Prostate gland (tissue), 2 donors: ENCODE measurements at regions not wholly inside any gene's neighbourhood (a gene's known extent, or its start where the extent isn't known, plus 50 kb on each side); places are given as distances from the start of the nearest gene placed in this dataset.

Experiments used
- CTCF ChIP-seq, 4 experiments: fragments of 200-600 bp in 2 of 4; fragments of 450-650 bp in 2 of 4; sonication (generic) in 2 of 4; IDR thresholded peaks; 1 replicate in 3 of 4; 2 replicates in 1 of 4; pipeline ENCODE4 v1.5.1; 2016 to 2019; ENCODE audit warnings: antibody characterized with exemption in 4 of 4, mild to moderate bottlenecking in 2 of 4, moderate library complexity in 2 of 4
- POLR2AphosphoS5 ChIP-seq: sonication (generic); formaldehyde crosslinking; IDR thresholded peaks from one replicate; pipeline ENCODE4 v1.6.1; 2017; ENCODE audit warnings: antibody characterized with exemption

DNA sequence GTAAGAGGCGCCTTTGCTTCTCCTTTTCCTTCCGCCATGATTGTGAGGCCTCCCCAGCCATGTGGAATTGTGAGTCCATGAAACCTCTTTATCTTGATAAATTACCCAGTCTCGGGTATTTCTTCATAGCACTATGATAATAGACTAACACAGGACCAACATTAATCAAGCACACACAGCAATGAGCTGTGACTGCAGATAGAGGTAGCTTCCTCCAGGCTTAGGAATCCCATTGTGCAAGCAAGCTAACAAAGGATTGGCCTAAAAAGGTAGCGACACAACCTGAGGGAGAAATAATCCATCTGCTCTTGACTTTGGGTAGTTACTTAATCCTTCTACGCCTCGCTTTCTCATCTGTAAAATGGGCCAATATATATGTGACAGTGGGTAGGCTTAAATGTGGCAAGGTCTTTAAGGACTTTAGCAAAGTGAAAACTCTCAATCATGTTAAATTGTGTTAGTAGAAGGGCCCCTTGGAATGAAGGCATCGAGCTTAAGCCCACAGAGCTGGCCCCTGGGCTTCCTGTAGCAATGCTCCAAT, 393.6 kb downstream of the SOX9 start:
- no peak for TF ChIP-seq POLR2AphosphoS5
- no peak for TF ChIP-seq CTCF (IDR thresholded peaks at IDR 0.05)
